ELF-1 (cell line): ENCODE measurements at regions not wholly inside any gene's neighbourhood (a gene's known extent, or its start where the extent isn't known, plus 50 kb on each side); places are given as distances from the start of the nearest gene placed in this dataset.
"Not testable (repeated sequence)": the region's sequence is repeated elsewhere in the genome, so short reads cannot be mapped to it uniquely, and the experiment has no call there.

Experiments used
- DNase-seq: peaks from one replicate; pipeline ENCODE4 v3.0.0-alpha.2; 2016; ENCODE audit warnings: low read depth, low spot score

DNA sequence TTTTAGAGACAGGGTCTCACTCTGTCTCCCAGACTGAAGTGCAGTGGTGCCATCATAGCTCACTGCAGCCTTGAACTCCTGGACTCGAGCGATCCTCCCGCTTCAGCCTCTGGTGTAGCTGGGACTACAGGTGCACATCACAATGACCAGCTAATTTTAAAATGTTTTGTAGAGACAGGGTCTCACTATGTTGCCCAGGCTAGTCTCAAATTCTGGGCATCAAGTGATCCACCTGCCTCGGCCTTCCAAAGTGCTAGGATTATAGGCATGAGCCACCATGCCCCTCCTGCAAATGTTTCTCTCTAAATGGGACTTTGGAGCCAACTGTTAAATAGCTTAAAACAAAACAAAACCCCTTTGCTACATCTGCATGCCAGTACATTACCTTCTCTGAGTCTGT lies 82.2 kb upstream of the BRD7 start:
- DNase-seq = no peak

DNA sequence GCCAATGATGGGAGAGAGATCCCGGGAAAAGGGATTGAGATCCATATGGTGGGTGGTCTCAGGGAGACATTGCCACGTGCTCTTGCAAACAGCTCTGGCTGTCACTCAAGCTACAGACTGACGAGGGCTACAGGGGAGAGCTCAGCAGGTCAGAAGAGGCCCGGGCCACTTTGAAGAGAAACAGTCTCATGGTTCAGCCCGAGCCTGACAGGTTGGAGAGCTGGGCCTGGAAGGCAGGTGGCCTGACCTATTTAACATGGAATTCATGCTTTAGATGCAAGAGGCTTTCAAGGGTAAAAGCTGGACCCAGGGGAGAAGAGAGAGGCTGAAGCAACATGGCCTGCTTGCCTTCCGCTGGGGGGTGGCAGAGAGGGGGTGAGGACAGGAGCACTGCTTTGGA lies 81.0 kb upstream of the BRD7 start:
- peak; percentile 50 for DNase-seq

DNA sequence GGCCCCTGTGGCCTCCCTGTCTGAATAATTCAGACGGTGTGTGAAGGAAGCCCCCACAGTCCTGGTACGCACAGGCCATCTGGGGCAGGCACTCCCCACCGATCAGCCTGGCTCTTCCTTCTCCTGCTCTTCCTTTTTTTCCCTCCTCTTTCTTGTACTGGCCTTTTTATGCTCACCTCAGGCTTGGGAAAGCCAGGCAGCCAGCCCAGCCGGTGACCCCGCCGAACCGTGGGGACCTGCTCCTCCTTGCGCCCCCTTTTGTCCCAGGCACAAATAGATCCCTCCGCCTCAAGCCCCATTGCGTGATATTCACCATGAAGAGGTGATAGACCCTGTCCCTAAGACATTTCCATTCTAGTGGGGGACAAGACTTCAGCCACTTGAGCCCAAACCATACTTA lies 80.2 kb upstream of the BRD7 start:
- DNase-seq = no peak

DNA sequence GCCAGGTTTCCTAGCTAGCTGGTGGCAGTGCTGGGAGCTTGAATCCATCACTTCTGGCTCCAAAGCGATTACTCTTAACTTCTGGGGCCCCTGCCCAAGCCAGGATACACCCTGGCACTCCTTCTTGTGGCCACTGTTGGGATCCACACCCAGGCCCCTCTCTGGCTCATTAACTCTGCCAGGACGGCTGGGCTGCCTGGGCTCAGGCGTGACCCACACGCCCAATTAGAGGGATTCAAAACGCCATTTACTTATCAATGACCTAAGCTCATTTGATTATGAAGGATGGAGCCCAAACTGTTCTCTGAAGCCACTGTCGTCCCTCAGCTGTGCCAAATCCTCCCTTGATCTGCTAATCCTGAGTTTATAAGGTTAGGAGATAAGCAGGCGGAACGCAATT lies 79.7 kb upstream of the BRD7 start:
- peak; percentile 40 for DNase-seq

DNA sequence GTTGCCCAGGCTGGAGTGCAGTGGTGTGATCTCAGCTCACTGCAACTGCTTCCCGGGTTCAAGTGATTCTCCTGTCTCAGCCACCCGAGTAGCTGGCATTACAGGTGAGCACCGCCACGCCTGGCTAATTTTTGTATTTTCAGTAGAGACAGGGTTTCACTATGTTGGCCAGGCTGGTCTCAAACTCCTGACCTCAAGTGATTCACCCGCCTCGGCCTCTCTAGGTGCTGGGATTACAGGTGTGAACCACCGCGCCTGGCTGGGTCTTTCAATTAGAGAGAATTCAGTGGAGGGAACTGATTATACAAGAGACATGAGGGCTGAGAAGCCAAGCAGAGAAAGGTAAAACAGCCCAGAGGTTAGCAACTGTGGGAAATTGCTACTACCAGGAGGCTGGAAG lies 78.6 kb upstream of the BRD7 start:
- not testable (repeated sequence) for DNase-seq

GRCh38 chr16:50446861-50447260 lies 78.1 kb upstream of the BRD7 start:
- no peak for DNase-seq

GRCh38 chr16:50445621-50446555 lies 77.1 kb upstream of the BRD7 start:
- DNase-seq = no peak

GRCh38 chr16:50444526-50444925 lies 75.7 kb upstream of the BRD7 start:
- DNase-seq = no peak

DNA sequence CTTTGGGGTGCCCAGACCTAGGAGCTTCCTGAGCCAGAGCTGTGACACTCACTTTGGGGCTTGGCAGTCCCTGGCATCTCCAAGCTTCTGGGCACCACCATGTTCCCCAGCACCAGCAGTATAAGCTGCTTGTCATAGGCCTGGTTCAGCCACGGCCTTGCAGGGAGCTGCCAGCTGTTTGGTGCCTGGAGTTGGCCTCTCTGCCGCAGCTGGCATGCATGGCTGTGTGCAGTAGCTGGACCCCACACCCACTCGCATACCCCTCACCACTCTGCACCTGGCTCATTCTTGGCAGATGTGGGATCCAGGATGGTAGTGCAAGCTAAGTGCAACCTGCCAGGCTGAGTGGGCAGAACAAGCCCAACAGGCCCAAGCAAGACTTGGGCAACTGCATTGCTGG lies 73.4 kb upstream of the BRD7 start:
- no peak for DNase-seq

- no peak for DNase-seq
Measured at GRCh38 chr16:50441486-50442157, 72.8 kb upstream of the BRD7 start.

DNA sequence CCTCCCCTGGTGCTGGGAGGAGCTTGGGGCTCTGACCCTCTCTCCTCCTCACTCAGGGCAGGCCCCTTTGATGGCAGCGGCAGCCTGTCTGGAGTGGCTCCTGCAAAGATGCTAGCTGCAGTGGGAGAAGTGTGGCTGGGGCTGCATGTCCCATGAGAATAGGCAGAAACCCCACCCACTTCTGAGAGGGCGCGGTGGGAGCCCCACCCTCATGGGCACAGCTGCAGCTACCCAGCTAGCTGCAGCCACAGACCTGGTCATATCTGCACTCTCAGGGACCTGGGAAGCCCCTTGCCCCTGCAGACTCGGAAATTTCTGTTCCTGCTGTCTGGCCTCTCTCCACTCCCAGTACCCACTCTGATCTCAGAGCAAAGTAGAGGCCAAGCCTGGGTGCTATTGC lies 72.2 kb upstream of the BRD7 start:
- DNase-seq = no peak

- DNase-seq = no peak
Measured at GRCh38 chr16:50440531-50440930, 71.7 kb upstream of the BRD7 start.

- DNase-seq = no peak
Measured at GRCh38 chr16:50437769-50438437, 69.1 kb upstream of the BRD7 start.

- DNase-seq = no peak
Measured at GRCh38 chr16:50436271-50436670, 67.5 kb upstream of the BRD7 start.

GRCh38 chr16:50434872-50435478 lies 66.2 kb upstream of the BRD7 start:
- DNase-seq = no peak

DNA sequence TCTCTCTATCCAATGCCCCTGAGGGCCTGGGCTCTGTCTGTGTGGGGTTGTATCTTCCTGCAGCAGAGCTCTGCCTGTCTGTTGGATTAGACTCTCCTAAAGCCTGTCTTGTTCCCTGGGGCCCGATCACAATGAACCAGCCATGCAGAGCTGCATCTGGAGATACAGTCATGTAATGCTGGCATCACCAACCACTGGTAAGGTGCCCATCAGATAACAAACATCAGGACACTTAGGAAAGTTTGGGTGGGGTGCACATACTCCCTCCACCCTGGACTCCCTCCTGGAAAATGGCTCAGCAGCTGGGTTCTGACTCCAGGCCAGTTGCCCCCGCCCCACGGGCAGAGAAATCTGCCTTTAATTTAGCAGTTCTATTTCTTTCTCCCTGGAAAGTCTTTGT lies 61.3 kb upstream of the BRD7 start:
- DNase-seq = no peak

DNA sequence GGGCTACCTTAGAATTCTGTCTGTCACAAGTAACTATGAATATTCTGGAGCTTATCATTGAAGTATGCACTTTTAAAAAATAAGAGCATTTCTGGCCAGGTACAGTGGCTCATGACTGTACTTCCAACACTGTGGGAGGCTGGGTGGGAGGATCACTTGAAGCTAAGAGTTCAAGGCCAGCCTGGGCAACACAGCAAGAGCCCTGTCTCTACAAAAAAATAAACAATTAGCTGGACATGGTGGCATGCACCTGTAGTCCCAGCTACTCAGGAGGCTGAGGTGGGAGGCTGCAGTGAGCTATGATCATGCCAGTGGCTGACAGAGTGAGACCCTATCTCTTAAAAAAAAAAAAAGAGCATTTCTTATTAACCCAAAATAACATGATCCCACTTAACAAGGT lies 60.0 kb upstream of the BRD7 start:
- DNase-seq = no peak

DNA sequence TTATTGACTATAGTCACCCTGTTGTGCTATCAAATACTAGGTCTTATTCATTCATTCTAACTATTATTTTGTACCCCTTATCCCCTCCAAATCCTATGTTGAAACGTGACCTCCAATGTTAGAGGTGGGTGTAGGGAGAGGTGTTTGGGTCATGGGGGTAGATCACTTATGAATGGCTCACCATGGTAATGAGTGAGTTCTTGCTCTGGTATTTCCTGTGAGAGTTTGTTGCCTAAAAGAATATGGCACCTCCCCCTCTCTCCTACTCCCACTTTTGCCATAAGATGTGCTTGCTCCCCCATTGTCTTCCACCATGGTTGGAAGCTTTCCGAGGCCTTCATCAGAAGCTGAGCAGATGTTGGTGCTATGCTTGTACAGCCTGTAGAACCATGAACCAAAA lies 59.3 kb upstream of the BRD7 start:
- no peak for DNase-seq

DNA sequence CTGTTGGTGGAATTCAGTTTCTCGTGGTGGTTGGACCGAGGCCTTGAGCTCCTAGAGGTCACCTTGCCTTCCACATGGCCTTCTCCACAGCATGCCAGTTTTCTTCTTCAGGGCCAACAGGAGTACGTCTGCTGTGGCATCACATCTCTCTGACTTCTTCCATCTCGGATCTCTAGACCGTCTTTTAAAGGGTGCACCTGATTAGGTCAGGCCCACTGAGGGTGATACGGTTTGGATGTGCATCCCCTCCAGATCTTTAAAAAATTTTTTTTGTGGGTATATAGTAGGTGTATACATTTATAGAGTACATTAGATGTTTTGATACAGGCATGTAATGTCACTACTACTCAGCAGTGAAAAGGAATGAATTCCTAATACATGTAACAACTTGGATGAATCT lies 58.3 kb upstream of the BRD7 start:
- DNase-seq = no peak

- DNase-seq = peak; percentile 34
Measured at GRCh38 chr16:50425648-50426047, 56.9 kb upstream of the BRD7 start.

- no peak for DNase-seq
Measured at GRCh38 chr16:50425044-50425443, 56.3 kb upstream of the BRD7 start.

DNA sequence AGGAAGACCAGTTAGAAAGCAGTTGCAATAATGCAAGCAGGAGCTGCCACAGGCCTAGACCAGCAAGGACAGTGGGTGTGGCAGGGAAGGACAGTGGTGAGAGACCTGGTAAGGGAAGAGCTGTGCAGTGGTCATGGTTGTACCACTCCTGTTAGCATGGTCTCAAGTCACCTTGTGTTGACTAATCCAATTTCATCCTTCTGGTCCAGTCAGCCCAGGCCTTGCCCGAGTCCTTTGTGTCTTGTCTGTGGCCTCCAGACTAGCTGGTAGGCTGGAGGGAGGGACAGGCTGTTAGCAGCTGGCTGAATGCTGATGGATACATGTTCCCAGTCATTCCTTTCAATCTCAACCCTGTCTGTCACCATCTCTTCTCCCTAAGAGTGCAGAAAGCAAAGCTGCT lies 54.1 kb upstream of the BRD7 start:
- DNase-seq = no peak
